HFFc6 (cell line): ENCODE measurements at regions not wholly inside any gene's neighbourhood (a gene's known extent, or its start where the extent isn't known, plus 50 kb on each side); places are given as distances from the start of the nearest gene placed in this dataset.

Experiments
- DNase-seq: peaks from one replicate; pipeline ENCODE4 v3.0.0-alpha.2; 2018
- H3K27ac Mint-ChIP-seq: 2 replicates; pipeline ENCODE4 v1.8.0; 2020; ENCODE audit warnings: mild to moderate bottlenecking, mixed read lengths
- H3K27me3 Mint-ChIP-seq: 2 replicates; pipeline ENCODE4 v1.8.0; 2021; ENCODE audit warnings: mild to moderate bottlenecking, moderate library complexity, mixed read lengths; ENCODE audit not compliant: insufficient read depth
- H3K36me3 Mint-ChIP-seq: 2 replicates; pipeline ENCODE4 v1.8.0; 2021; ENCODE audit warnings: low read depth, mixed read lengths
- H3K4me1 Mint-ChIP-seq: 2 replicates; pipeline ENCODE4 v1.8.0; 2020; ENCODE audit warnings: low read depth, mixed read lengths
- H3K4me3 Mint-ChIP-seq: 2 replicates; pipeline ENCODE4 v1.8.0; 2020; ENCODE audit warnings: mild to moderate bottlenecking, moderate library complexity, mixed read lengths
- H3K9me3 Mint-ChIP-seq: 2 replicates; pipeline ENCODE4 v1.8.0; 2020; ENCODE audit warnings: mild to moderate bottlenecking, mixed read lengths
- TF ChIP-seq, protein P1 (sequence below): fragments of 200-600 bp; sonication (generic); IDR thresholded peaks from 2 replicates; pipeline ENCODE4 v1.5.0; 2021; ENCODE audit warnings: antibody characterized with exemption, mild to moderate bottlenecking

DNA sequence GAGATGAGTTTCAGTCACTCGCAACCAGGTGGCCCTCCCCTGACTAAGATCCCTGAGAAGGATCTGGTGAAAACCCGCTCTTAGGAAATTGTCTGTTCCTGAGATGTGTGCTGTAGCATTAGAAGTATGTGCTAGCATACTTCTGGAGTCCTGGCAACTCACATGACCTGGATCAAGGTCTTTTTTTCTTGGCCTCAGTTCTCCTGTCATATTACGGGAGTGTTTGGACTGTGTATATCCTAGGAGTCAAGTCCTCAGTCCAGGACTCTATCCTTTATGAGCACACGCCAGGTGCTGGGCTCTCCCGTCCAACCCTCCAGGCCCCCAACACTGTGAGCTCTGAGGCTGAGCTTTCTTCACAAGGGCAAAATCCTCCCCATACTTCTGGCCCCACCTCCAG lies 156.4 kb downstream of the UQCRFS1 start:
- Mint-ChIP-seq H3K27me3 (peaks cover 18% of the 10 kb centered on the region), H3K36me3 (no peaks in the 10 kb centered on the region), H3K27ac (no peak overlapping the region), H3K4me1 (no peaks in the 10 kb centered on the region), H3K4me3 (no peak overlapping the region), H3K9me3 (no peaks in the 10 kb centered on the region)
- TF ChIP-seq, protein P1, sequence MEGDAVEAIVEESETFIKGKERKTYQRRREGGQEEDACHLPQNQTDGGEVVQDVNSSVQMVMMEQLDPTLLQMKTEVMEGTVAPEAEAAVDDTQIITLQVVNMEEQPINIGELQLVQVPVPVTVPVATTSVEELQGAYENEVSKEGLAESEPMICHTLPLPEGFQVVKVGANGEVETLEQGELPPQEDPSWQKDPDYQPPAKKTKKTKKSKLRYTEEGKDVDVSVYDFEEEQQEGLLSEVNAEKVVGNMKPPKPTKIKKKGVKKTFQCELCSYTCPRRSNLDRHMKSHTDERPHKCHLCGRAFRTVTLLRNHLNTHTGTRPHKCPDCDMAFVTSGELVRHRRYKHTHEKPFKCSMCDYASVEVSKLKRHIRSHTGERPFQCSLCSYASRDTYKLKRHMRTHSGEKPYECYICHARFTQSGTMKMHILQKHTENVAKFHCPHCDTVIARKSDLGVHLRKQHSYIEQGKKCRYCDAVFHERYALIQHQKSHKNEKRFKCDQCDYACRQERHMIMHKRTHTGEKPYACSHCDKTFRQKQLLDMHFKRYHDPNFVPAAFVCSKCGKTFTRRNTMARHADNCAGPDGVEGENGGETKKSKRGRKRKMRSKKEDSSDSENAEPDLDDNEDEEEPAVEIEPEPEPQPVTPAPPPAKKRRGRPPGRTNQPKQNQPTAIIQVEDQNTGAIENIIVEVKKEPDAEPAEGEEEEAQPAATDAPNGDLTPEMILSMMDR = no peak
- no peak for DNase-seq

DNA sequence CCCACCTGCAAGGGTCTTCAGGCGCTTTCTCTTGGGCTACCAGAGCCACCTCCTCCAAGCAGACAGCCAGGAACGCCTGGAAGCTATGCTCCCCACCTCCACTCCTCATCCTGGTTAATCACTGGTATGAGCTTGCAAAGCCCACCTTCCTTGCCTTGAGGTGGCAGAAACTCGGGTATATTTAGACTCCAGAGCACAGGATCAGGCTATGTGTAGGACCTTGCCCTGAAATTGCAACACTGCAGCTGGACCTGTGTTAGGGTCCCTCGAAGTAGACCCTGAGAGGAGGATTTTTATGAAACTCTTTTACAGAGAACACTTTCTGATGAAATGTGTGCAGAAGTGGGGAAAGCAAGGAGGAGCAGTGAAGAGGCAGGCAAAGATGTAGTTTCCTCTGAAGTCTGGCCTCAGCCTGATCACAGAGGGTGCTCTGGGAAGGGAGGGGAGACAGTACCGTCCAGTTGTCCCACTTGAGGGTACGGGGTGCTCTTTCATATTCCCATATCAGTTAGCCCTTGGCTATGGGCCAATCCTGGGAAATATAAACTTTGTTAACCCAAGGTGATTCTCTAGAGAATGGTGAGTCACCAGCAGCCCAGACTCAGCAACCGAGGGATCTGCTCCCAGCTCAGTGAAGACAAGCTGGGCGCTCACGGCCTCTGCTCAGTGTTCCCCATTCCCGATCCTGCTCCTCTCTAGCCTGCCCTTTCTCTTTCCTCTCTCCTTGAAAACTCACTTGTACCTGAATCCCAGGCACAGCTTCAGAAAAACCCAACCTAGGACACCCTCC lies 157.9 kb downstream of the UQCRFS1 start:
- H3K4me3 Mint-ChIP-seq = no peak overlapping the region
- TF ChIP-seq, protein P1 = no peak
- H3K4me1 Mint-ChIP-seq = no peaks in the 10 kb centered on the region
- H3K27ac Mint-ChIP-seq = no peak overlapping the region
- H3K27me3 Mint-ChIP-seq = peaks cover 9% of the 10 kb centered on the region
- no peaks in the 10 kb centered on the region for H3K9me3 Mint-ChIP-seq
- H3K36me3 Mint-ChIP-seq = no peaks in the 10 kb centered on the region
- no peak for DNase-seq

DNA sequence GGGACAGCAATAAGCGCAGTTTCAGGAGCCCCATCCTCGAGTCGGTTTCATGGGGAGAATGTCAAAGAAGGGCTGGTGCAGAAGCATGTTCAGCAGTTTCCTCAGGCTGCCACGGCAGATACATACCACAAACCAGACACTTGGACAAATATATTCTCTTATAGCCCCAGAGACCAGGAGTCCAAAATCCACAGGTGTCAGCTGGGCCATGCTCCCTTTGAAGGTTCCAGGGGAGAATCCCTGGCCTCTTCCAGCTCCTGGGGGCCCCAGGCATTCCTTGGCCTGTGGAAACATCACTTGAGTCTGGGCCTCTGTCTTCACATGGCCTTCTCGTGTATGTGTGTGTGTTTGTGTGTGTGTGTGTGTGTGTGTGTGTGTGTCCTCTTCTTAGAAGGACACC lies 164.1 kb downstream of the UQCRFS1 start:
- TF ChIP-seq, protein P1 = no peak
- no peak overlapping the region for H3K27ac Mint-ChIP-seq
- no peak for DNase-seq
- H3K4me1 Mint-ChIP-seq = no peaks in the 10 kb centered on the region
- peaks cover 7% of the 10 kb centered on the region for H3K27me3 Mint-ChIP-seq
- no peaks in the 10 kb centered on the region for H3K36me3 Mint-ChIP-seq
- no peaks in the 10 kb centered on the region for H3K9me3 Mint-ChIP-seq
- H3K4me3 Mint-ChIP-seq = no peak overlapping the region

DNA sequence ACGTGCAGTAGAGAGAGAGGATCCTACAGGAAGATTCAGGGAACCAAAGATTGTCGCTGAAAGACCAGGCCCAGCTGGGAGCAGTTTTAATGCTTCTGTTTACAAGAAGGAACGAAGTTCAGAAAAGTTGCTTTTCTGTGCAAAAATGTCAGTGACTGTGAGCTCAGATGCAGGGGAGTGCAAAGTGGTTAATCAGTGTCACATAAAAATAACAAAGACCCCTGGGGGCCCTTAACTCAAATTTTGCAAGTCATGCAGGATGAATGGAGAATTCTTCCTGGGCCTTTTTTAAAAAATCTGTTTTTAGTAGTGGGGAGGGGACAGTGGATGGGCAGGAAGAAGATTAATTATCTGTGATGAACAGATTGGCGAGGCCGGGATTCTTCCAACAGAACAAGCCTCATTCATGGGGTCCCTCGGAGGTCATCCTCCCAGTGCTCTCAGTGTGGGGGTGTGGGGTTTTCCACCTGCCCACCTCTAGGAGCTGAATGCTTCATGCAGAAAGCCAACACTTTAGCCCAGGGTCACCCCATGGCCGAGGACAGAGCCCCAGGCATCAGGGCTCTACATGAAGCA lies 167.2 kb downstream of the UQCRFS1 start:
- Mint-ChIP-seq H3K27me3 (peaks cover 18% of the 10 kb centered on the region), H3K27ac (no peak overlapping the region), H3K9me3 (peaks cover 8% of the 10 kb centered on the region), H3K4me1 (no peaks in the 10 kb centered on the region; the same call in 1 of the 2 replicates), H3K36me3 (peaks cover 6% of the 10 kb centered on the region; the same call in 1 of the 2 replicates), H3K4me3 (no peak overlapping the region)
- no peak for DNase-seq
- TF ChIP-seq, protein P1 = no peak

DNA sequence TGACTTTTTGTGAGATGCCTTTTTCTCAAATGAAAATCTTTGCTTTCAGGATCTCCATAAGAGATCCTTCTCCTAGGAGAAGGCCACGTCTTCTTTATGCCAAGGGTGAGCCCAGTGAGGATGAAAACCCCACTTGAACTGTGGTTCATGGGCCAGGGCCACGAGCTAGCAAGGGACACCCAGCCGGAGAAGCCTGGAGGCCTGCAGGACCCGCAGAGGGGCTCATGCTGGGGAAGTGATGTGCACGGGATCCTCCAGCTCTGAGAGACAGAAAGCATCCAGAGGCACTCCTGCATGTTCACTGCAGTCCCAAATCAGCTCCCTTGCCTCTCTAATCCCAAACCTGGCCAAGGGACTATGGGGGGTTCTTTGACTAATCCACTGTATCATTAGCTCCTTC lies 168.9 kb downstream of the UQCRFS1 start:
- Mint-ChIP-seq H3K9me3 (peaks cover 8% of the 10 kb centered on the region), H3K27ac (no peak overlapping the region), H3K4me1 (no peaks in the 10 kb centered on the region; the same call in 1 of the 2 replicates), H3K4me3 (no peak overlapping the region), H3K27me3 (peaks cover 14% of the 10 kb centered on the region), H3K36me3 (peaks cover 6% of the 10 kb centered on the region; the same call in 1 of the 2 replicates)
- DNase-seq = no peak
- TF ChIP-seq, protein P1 = no peak
